H1 (cell line): ENCODE measurements at regions not wholly inside any gene's neighbourhood (a gene's known extent, or its start where the extent isn't known, plus 50 kb on each side); places are given as distances from the start of the nearest gene placed in this dataset.

ENCODE experiments used
- EP300 ChIP-seq, 2 experiments: IDR thresholded peaks; 1 replicate in 1 of 2; 2 replicates in 1 of 2; pipeline ENCODE4 v1.6.1; 2011 to 2012; ENCODE audit warnings: low read depth in 2 of 2, low read length in 2 of 2, mild to moderate bottlenecking in 2 of 2, borderline replicate concordance in 1 of 2, inconsistent platforms in 1 of 2, moderate library complexity in 1 of 2
- POLR2A ChIP-seq, 2 experiments: IDR thresholded peaks; 1 replicate in 1 of 2; 2 replicates in 1 of 2; pipeline ENCODE4 v1.6.1; 2011; ENCODE audit warnings: low read depth in 2 of 2, low read length in 2 of 2, mild to moderate bottlenecking in 2 of 2; ENCODE audit errors: control extremely low read depth in 1 of 2
- SP1 ChIP-seq: IDR thresholded peaks from 2 replicates; pipeline ENCODE4 v1.6.1; 2011; ENCODE audit warnings: low read depth, low read length
- YY1 ChIP-seq: IDR thresholded peaks from 2 replicates; pipeline ENCODE4 v1.6.1; 2011; ENCODE audit warnings: low read depth, mild to moderate bottlenecking, low read length
- TF ChIP-seq, protein P1 (sequence below), 3 experiments: IDR thresholded peaks; 1 replicate in 2 of 3; 2 replicates in 1 of 3; pipeline versions ENCODE4 v1.5.1 to v1.6.1; 2011; ENCODE audit warnings: low read length in 3 of 3, mild to moderate bottlenecking in 3 of 3, inconsistent platforms in 2 of 3, low read depth in 1 of 3, moderate library complexity in 1 of 3; ENCODE audit not compliant: insufficient read depth in 1 of 3; ENCODE audit errors: control extremely low read depth in 1 of 3

DNA sequence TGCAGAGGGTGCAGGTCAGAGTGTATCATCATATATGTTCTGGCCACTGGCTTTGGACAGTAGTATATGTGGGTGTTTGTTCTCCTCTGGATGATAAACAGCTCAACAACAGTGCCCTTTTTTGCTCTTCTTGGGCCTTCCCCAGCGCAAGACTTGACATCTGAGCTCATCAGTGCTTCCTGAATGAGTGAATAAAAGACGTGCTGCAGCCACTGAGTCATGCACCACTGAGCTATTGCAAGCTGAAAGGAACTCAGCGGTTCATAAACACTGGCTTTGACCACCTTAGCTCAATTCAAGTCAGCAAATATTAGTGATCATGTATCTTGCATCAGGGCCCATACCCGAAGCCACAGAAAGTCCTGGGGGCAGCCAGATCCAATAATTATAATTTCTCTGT lies 105.3 kb upstream of the KCNG1 start:
- no peak for TF ChIP-seq YY1
- TF ChIP-seq SP1 = no peak
- TF ChIP-seq EP300 (IDR thresholded peaks at IDR 0.05; ENCODE audit: borderline replicate concordance in 1 of 2, low read depth in 2 of 2, low read length in 2 of 2) = no peak
- TF ChIP-seq, protein P1, sequence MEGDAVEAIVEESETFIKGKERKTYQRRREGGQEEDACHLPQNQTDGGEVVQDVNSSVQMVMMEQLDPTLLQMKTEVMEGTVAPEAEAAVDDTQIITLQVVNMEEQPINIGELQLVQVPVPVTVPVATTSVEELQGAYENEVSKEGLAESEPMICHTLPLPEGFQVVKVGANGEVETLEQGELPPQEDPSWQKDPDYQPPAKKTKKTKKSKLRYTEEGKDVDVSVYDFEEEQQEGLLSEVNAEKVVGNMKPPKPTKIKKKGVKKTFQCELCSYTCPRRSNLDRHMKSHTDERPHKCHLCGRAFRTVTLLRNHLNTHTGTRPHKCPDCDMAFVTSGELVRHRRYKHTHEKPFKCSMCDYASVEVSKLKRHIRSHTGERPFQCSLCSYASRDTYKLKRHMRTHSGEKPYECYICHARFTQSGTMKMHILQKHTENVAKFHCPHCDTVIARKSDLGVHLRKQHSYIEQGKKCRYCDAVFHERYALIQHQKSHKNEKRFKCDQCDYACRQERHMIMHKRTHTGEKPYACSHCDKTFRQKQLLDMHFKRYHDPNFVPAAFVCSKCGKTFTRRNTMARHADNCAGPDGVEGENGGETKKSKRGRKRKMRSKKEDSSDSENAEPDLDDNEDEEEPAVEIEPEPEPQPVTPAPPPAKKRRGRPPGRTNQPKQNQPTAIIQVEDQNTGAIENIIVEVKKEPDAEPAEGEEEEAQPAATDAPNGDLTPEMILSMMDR (IDR thresholded peaks at IDR 0.05; ENCODE audit: control extremely low read depth in 1 of 3, insufficient read depth in 1 of 3, low read depth in 1 of 3, low read length in 3 of 3) = no peak
- TF ChIP-seq POLR2A (IDR thresholded peaks at IDR 0.05; ENCODE audit: control extremely low read depth in 1 of 2, low read depth in 2 of 2, low read length in 2 of 2) = no peak
